Fibroblast of skin of right quadriceps (primary cell): ENCODE measurements at regions not wholly inside any gene's neighbourhood (a gene's known extent, or its start where the extent isn't known, plus 50 kb on each side); places are given as distances from the start of the nearest gene placed in this dataset.

ENCODE experiments used
- DNase-seq: peaks from one replicate; pipeline ENCODE4 v3.0.0-alpha.2; 2013

DNA sequence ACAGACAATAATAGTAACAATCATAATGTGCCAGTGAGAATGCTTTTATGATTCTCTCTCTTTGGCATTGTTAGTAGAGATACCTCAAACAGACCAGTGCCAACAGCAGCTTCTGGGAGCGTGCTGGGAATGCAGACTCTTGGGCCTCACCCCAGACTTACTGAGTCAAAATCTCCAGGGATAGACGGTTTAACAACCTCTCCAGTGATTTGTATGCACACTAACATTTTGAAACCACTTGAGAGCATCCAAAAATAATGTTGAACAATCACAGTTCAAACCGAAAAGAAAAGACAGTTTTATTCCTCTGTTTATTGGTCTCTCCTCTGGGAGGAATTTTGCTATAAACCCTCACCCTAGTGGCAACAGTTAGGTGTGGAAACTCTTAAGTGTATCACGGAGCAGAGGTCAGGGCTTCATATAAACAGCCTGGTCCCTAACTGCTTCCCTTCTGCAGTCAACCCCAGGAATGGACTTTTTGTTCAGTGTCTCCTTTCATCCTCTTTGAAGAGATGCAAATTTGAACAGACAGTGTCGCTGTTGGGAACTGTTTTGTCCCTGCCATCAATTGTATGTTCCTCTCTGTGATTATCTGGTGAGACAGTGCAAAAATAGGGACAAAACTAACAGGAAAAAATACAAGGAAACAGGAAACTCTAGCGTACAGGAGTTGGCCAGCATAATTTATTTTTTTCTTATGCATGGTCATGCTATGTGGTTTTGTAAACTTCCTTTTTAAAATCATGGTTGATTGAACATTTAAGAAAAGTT, 162.4 kb upstream of the BTBD3 start:
- DNase-seq, result peak; percentile 28

- DNase-seq, result no peak
Observed at GRCh38 chr20:11761497-11761896, 156.2 kb upstream of the BTBD3 start.

GRCh38 chr20:11766961-11767360, 150.7 kb upstream of the BTBD3 start:
- DNase-seq, result peak; percentile 62

- peak; percentile 55 for DNase-seq
Observed at GRCh38 chr20:11769825-11770224, 147.9 kb upstream of the BTBD3 start.

DNA sequence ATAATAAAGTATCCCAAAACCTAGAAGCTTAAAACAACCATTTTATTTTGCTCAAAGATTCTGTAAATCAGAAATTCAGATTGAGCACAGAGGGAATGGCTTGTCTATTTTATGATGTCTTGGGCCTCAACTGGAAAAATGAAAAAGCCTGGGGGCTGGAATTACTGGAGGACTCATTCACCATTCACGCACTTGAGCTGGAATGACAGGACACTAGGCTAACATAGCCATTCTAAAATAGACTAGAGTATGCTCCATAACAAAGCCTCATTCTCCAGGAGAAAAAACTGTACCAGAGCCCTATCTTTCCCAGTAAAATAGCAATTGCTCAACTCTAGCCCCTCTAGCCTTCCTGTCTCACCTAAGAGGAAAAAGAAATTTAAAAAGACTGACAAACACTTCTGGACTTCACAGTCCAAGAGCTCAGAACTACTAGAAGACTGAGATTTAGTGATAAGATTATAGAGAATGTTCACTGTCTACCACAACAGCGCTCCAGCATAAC, 145.4 kb upstream of the BTBD3 start:
- no peak for DNase-seq

DNA sequence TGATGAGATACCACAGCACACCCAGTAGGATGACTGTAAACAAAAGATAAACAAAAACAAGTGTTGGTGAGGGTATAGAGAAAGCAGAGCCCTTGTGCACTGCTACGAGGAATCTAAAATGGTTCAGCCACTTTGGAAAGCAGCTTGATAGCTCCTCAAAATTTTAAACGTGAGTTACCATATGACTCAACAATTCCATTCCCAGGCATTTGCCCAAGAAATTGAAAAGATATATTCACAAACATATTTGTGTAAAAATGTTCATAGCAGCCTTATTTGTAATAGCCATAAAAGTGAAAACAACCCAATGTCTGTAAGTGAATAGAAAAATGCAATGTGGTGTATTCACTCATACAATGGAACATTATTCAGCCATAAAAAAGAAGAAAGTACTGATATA, 141.0 kb upstream of the BTBD3 start:
- DNase-seq, result peak; percentile 28

- peak; percentile 83 for DNase-seq
Observed at GRCh38 chr20:11777387-11778205, 140.1 kb upstream of the BTBD3 start.

GRCh38 chr20:11778206-11778570, 139.5 kb upstream of the BTBD3 start:
- DNase-seq, result no peak

GRCh38 chr20:11780765-11781369, 136.8 kb upstream of the BTBD3 start:
- DNase-seq, result no peak

DNA sequence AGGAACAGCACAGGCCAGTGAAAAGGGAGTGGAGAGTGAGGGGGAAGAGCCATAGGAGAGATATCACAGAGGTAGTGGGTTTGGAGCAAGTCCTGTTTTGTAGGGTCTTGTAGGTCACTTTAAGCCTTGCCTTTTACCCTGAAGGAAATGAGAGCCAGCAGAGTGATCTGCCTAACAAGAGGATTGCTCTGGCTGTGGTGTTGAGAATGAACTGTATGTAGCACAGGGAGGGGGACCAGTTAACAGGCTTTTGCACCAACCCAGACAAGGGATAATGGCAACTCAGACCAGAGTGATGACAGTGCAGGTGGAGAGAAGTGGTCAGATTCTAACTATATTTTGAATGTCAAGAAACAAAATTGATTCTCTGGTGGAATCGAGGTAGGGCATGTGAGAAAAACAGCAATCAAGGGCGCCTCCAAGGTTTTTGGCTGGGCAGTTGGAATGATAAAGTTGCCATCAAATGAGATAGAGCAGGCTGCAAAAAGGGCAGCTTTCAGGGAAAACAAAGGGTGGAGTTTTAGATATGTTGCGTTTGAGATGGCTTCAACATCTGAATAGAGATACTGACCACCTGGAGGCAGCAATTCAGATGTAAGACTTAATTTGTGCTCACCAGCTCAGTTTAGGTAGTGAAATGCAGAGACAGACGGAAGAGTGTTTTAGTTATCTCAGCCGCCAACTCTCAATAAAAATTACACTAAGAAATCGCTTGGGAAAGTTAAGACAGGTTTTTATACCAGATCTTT, 134.4 kb upstream of the BTBD3 start:
- no peak for DNase-seq

- no peak for DNase-seq
Observed at GRCh38 chr20:11785885-11786507, 131.7 kb upstream of the BTBD3 start.

GRCh38 chr20:11790046-11790445, 127.6 kb upstream of the BTBD3 start:
- DNase-seq, result peak; percentile 11

GRCh38 chr20:11791316-11791715, 126.4 kb upstream of the BTBD3 start:
- DNase-seq, result no peak

DNA sequence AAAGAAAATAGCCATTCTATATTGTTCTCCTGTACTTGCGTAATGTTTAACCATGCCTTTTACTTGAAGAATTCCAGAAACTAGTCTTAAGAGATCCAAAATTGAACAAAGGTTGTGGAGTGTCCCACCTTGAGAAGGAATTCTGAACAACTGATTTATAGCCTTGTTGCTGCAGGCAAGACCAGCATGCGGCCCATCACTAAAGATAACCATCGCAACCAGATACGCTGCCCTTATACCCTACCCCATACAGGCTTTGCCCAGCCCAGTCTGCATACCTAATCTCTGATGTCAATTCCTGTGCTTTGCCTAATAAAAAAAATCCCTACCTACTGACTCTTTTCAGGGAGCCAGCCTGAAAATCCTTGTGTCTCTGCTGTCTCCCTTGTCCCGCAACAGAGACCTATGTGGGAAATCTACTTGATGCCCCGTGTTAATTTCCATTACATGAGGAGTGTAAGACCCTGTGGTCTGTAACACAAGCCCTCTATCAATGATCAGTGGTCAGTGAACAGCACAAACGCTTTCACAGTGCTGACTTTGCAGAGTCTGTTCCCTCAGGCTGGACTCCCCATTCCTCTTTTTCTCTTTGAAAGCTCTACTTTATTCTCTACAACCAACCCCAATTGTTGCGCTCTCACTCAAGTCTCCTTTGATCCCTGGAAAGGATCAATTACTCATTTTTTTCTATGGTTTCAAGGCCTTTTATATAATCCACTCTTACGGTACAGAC, 125.7 kb upstream of the BTBD3 start:
- DNase-seq, result peak; percentile 61

GRCh38 chr20:11792568-11792953, 125.1 kb upstream of the BTBD3 start:
- DNase-seq, result no peak

- no peak for DNase-seq
Observed at GRCh38 chr20:11794525-11794924, 123.2 kb upstream of the BTBD3 start.

DNA sequence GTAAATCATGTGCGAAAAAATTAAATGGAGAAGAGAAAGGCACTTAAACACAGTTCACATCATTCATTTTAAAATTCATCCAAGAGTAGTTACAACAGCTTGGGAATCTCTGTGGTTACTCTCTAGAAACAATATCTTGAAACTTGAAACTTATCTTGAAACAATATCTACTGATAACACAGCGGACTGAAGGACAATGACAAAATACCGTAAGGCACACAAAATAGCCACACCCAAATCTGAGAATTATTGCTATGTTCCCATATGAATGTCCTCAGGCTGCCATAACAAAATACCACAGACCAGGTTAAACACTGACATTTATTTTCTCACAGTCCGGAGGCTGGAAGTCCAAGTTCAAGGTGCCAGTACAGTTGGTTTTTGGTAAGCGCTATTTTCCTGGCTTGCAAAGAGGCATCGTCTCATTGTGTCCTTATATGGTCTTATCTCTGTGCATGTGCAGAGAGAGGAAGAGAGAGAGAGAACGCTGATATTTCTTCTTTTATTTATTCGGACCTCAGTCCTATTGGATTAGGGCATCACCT, 122.5 kb upstream of the BTBD3 start:
- DNase-seq, result no peak

DNA sequence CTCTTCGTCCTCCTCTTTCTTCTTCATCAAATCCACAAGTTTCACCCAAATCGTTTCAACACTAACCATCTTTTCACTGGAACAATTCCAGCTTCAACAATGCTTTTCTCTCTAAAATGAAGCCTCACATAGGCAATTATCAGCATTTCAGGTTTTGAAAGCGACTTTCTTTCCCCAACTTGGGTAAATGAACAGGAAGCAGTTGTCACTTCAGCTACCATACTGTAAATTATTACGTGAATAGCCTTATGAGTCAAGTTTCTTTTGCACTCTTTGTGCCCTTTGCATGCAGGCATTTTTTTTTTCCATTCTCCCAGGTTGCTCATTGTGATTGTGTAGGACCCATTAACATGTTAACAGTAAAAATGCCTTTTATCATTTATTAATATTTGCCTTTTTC, 121.7 kb upstream of the BTBD3 start:
- peak; percentile 86 for DNase-seq

GRCh38 chr20:11797156-11797555, 120.5 kb upstream of the BTBD3 start:
- DNase-seq, result peak; percentile 61

GRCh38 chr20:11799281-11799684, 118.4 kb upstream of the BTBD3 start:
- DNase-seq, result no peak
